ENCODE measurements at regions not wholly inside any gene's neighbourhood (a gene's known extent, or its start where the extent isn't known, plus 50 kb on each side); places are given as distances from the start of the nearest gene placed in this dataset.

GRCh38 chr1:213931836-213932235 lies 55.9 kb upstream of the PROX1 start:
- Histone ChIP-seq H3K9me3 (no peaks in the 10 kb centered on the region), H3K4me1 (ENCODE audit: low read depth) (no peaks in the 10 kb centered on the region), H3K36me3 (ENCODE audit: low read depth) (no peaks in the 10 kb centered on the region), H3K4me3 (no peak overlapping the region)
- no peak for ATAC-seq
- no peak for TF ChIP-seq CTCF (IDR thresholded peaks at IDR 0.05)
- intact Hi-C loops (cut with DNase I, micrococcal nuclease): no loop called here
- no peak for DNase-seq

DNA sequence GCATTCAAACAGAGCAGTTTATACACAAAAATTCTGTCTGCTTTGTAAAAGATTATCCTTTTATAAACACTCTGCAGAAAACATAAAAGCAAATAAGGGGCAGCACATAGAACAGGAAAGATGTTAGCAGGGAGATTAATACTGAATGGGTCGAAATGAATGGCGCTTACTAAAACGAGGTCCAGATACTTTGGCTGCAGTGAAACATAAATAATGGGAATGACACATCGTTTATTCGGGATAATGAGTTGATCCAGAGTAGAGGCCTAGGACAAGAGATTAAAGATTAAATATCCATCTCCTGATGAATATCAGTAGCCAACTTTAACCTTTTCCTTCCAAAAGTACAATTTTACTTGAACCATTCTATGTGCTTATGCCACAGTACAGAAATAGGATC lies 54.4 kb upstream of the PROX1 start:
- intact Hi-C loops (cut with DNase I, micrococcal nuclease): no loop called here
- no peaks in the 10 kb centered on the region for H3K9me3 ChIP-seq
- no peaks in the 10 kb centered on the region for H3K36me3 ChIP-seq (ENCODE audit: low read depth)
- H3K4me3 ChIP-seq: no peak overlapping the region
- DNase-seq: no peak
- TF ChIP-seq CTCF (IDR thresholded peaks at IDR 0.05): no peak
- H3K4me1 ChIP-seq (ENCODE audit: low read depth): no peaks in the 10 kb centered on the region
- ATAC-seq: no peak

GRCh38 chr1:213934649-213935048 lies 53.1 kb upstream of the PROX1 start:
- Histone ChIP-seq H3K4me3 (no peak overlapping the region), H3K9me3 (no peaks in the 10 kb centered on the region), H3K36me3 (ENCODE audit: low read depth) (no peaks in the 10 kb centered on the region), H3K4me1 (ENCODE audit: low read depth) (no peaks in the 10 kb centered on the region)
- no peak for DNase-seq
- ATAC-seq: peak; percentile 43
- TF ChIP-seq CTCF (IDR thresholded peaks at IDR 0.05): no peak
- intact Hi-C loops (cut with DNase I, micrococcal nuclease): no loop called here

DNA sequence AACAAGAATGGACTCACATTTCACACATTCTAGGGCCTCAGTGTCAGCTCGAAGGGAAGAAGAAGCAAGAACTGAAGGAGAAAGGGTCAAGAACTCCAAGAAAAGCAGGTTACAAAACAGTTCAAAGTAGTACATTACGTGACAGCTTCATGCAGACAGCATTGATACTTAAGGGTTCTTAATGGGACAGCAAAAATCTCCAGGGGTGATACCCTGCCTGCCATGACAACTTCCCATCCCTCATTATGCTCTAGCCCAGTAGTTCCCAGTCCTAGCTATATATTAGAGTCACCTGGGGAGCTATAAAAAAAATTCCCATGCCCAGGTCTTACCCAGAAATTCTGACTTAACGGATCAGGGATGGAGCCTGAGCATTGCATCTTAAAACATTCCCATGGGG lies 51.2 kb upstream of the PROX1 start:
- TF ChIP-seq CTCF (IDR thresholded peaks at IDR 0.05): no peak
- ATAC-seq (no peak), DNase-seq (no peak)
- Histone ChIP-seq H3K4me1 (ENCODE audit: low read depth) (no peaks in the 10 kb centered on the region), H3K36me3 (ENCODE audit: low read depth) (no peaks in the 10 kb centered on the region), H3K9me3 (no peaks in the 10 kb centered on the region), H3K4me3 (no peak overlapping the region)
- intact Hi-C loops (cut with DNase I, micrococcal nuclease): no loop called here

All from mucosa of descending colon (tissue), 3 donors.